GM12892 (cell line): ENCODE measurements at regions not wholly inside any gene's neighbourhood (a gene's known extent, or its start where the extent isn't known, plus 50 kb on each side); places are given as distances from the start of the nearest gene placed in this dataset.

Source experiments
- POLR2A ChIP-seq: IDR thresholded peaks from 2 replicates; pipeline ENCODE4 v1.6.1; 2011; ENCODE audit warnings: low read depth, low read length, control low read depth
- POLR2AphosphoS5 ChIP-seq: IDR thresholded peaks from 2 replicates; pipeline ENCODE4 v1.6.1; 2011; ENCODE audit warnings: low read depth, low read length, control low read depth

- no peak for TF ChIP-seq POLR2AphosphoS5
- no peak for TF ChIP-seq POLR2A
Observed at GRCh38 chr18:49707599-49707998, 105.7 kb downstream of the ACAA2 start.
